Endothelial cell of umbilical vein (primary cell): ENCODE measurements at regions not wholly inside any gene's neighbourhood (a gene's known extent, or its start where the extent isn't known, plus 50 kb on each side); places are given as distances from the start of the nearest gene placed in this dataset.

Experiments
- BruUV-seq: library from RNA; stranded (reverse); fragments of 400-500 nt; replicated peaks from 2 replicates; lab custom pipeline; 2021; lab: Mats Ljungman, UMichigan
- CTCF ChIA-PET: fragments of 300-600, 350-600 bp; sonication (Branson Sonifier 250); formaldehyde crosslinking; loops from one replicate; lab custom pipeline; 2021; ENCODE audit warnings: antibody characterized with exemption, inconsistent platforms; lab: Charles Lee
- POLR2A ChIA-PET: fragments of 300-600, 350-600 bp; sonication (Branson Sonifier 250); formaldehyde crosslinking; loops from one replicate; lab custom pipeline; 2021; ENCODE audit warnings: antibody characterized with exemption, inconsistent platforms; lab: Charles Lee
- DNase-seq: peaks from one replicate; pipeline ENCODE4 v3.0.0-alpha.2; 2011; ENCODE audit warnings: low read depth, low spot score
- FAIRE-seq: peaks from 2 replicates; lab custom pipeline; 2011; peaks lifted over from hg19 to GRCh38; lab: Jason Lieb, UNC
- H2AFZ ChIP-seq: 2 replicates; pipeline ENCODE4 v1.6.0; 2012; ENCODE audit warnings: low read depth, low read length, control low read depth, inconsistent platforms
- H3K27ac ChIP-seq: 2 replicates; pipeline ENCODE4 v1.5.1; 2011; ENCODE audit warnings: low read depth, mild to moderate bottlenecking, control low read depth, low read length, moderate library complexity; ENCODE audit not compliant: insufficient read depth
- H3K27me3 ChIP-seq, 2 experiments: 2 replicates each; pipeline versions ENCODE4 v1.6.0 to v1.6.1; 2011; ENCODE audit warnings: low read length in 2 of 2, mixed read lengths in 1 of 2; ENCODE audit not compliant: control insufficient read depth in 2 of 2, insufficient read depth in 2 of 2
- H3K36me3 ChIP-seq, 2 experiments: 2 replicates in 1 of 2; 3 replicates in 1 of 2; pipeline ENCODE4 v1.5.1; 2011; ENCODE audit warnings: low read length in 2 of 2, mild to moderate bottlenecking in 1 of 2, moderate library complexity in 1 of 2; ENCODE audit not compliant: control insufficient read depth in 2 of 2, insufficient read depth in 2 of 2; ENCODE audit errors: extremely low read depth in 1 of 2
- H3K4me1 ChIP-seq: 3 replicates; pipeline ENCODE4 v1.5.1; 2011; ENCODE audit warnings: mild to moderate bottlenecking, low read length; ENCODE audit not compliant: control insufficient read depth, insufficient read depth; ENCODE audit errors: extremely low read depth
- H3K4me2 ChIP-seq: 2 replicates; pipeline ENCODE4 v1.6.1; 2011; ENCODE audit warnings: low read length, control low read depth, mixed read lengths; ENCODE audit not compliant: insufficient read depth
- H3K4me3 ChIP-seq, 3 experiments: fragments of 200-600 bp in 1 of 3; sonication (generic), shearing (Covaris generic) in 1 of 3; replicated peaks in 1 of 3; 2 replicates each; pipeline ENCODE4 v1.5.1; 2011 to 2016; ENCODE audit warnings: control low read depth in 3 of 3, low read length in 3 of 3, mild to moderate bottlenecking in 2 of 3, inconsistent platforms in 1 of 3, low read depth in 1 of 3, moderate library complexity in 1 of 3; ENCODE audit not compliant: insufficient read depth in 1 of 3
- H3K79me2 ChIP-seq: 2 replicates; pipeline ENCODE4 v1.6.0; 2012; ENCODE audit warnings: low read length, inconsistent platforms; ENCODE audit not compliant: control insufficient read depth, insufficient read depth
- H3K9ac ChIP-seq: replicated peaks from 2 replicates; pipeline ENCODE3; 2011; ENCODE audit warnings: low read length, control low read depth; ENCODE audit not compliant: insufficient read depth; ENCODE audit errors: extremely low read depth
- H3K9me1 ChIP-seq: replicated peaks from 3 replicates; pipeline ENCODE4 v1.6.0; 2011; ENCODE audit warnings: mild to moderate bottlenecking, low read length; ENCODE audit not compliant: control insufficient read depth, insufficient read depth; ENCODE audit errors: extremely low read depth
- H3K9me3 ChIP-seq: replicated peaks from 2 replicates; pipeline ENCODE4 v1.5.1; 2012; ENCODE audit warnings: low read length, inconsistent platforms; ENCODE audit not compliant: control insufficient read depth, insufficient read depth
- H4K20me1 ChIP-seq: replicated peaks from 2 replicates; pipeline ENCODE3; 2011; ENCODE audit warnings: mild to moderate bottlenecking, low read length; ENCODE audit not compliant: control insufficient read depth, insufficient read depth; ENCODE audit errors: extremely low read depth
- CTCF ChIP-seq, 2 donors: IDR thresholded peaks; 1 replicate in 1 of 2; 2 replicates in 1 of 2; pipeline ENCODE4 v1.5.1; 2011; ENCODE audit warnings: low read length in 2 of 2, mild to moderate bottlenecking in 2 of 2, moderate library complexity in 2 of 2, control low read depth in 1 of 2, inconsistent platforms in 1 of 2, low read depth in 1 of 2; ENCODE audit not compliant: insufficient read depth in 1 of 2; ENCODE audit errors: extremely low read depth in 1 of 2
- EZH2 ChIP-seq: IDR thresholded peaks from 2 replicates; pipeline ENCODE4 v1.6.1; 2012; ENCODE audit warnings: borderline replicate concordance, low read depth, mild to moderate bottlenecking, moderate library complexity, low read length, inconsistent platforms; ENCODE audit not compliant: severe bottlenecking
- FOS ChIP-seq: IDR thresholded peaks from 2 replicates; pipeline ENCODE4 v1.6.1; 2011; ENCODE audit warnings: mild to moderate bottlenecking, low read length, moderate library complexity, borderline replicate concordance; ENCODE audit not compliant: insufficient read depth
- GATA2 ChIP-seq: IDR thresholded peaks from 2 replicates; pipeline ENCODE4 v1.7.0; 2011; ENCODE audit warnings: low read depth, mild to moderate bottlenecking, moderate library complexity, mixed read lengths, low read length; ENCODE audit not compliant: insufficient read length, insufficient read depth
- JUN ChIP-seq: IDR thresholded peaks from 2 replicates; pipeline ENCODE4 v1.6.1; 2011; ENCODE audit warnings: borderline replicate concordance, low read depth; ENCODE audit not compliant: insufficient read length, insufficient read depth
- MAX ChIP-seq: IDR thresholded peaks from 2 replicates; pipeline ENCODE4 v1.6.1; 2011; ENCODE audit not compliant: insufficient read depth, insufficient read length
- MYC ChIP-seq: IDR thresholded peaks from one replicate; pipeline ENCODE4 v1.6.1; 2011; ENCODE audit warnings: mild to moderate bottlenecking, low read depth, low read length
- POLR2A ChIP-seq: IDR thresholded peaks from 2 replicates; pipeline ENCODE4 v1.6.1; 2012; ENCODE audit warnings: low read depth, mild to moderate bottlenecking, control low read depth, low read length
- POLR2AphosphoS5 ChIP-seq: IDR thresholded peaks from 2 replicates; pipeline ENCODE4 v1.6.1; 2012; ENCODE audit warnings: low read depth, mild to moderate bottlenecking, control low read depth, low read length, moderate library complexity; ENCODE audit not compliant: insufficient read depth
- dilution Hi-C: fragments of 300-500 bp; cut with MboI; formaldehyde crosslinking; loops from one replicate; pipeline ENCODE4 v1.15.0; 2019; ENCODE audit warnings: low sequenced_read_pairs; ENCODE audit not compliant: extremely low pct_ligation_motif_present
- intact Hi-C: fragments of 100-400 bp; cut with micrococcal nuclease; formaldehyde crosslinking; loops from one replicate; pipeline ENCODE4 v1.10.0; 2022

- Histone ChIP-seq H3K9ac (no peak overlapping the region), H4K20me1 (no peaks in the 10 kb centered on the region), H3K4me3 (no peak overlapping the region), H3K79me2 (no peaks in the 10 kb centered on the region), H3K4me1 (peaks cover 21% of the 10 kb centered on the region), H2AFZ (no peak overlapping the region), H3K9me1 (no peaks in the 10 kb centered on the region), H3K36me3 (no peaks in the 10 kb centered on the region), H3K27ac (no peak overlapping the region), H3K4me2 (no peak overlapping the region), H3K27me3 (no peaks in the 10 kb centered on the region), H3K9me3 (no peaks in the 10 kb centered on the region)
- TF ChIP-seq MAX, result no peak
- TF ChIP-seq POLR2AphosphoS5, result no peak
- no peak for TF ChIP-seq FOS
- TF ChIP-seq EZH2, result no peak
- TF ChIP-seq CTCF (IDR thresholded peaks at IDR 0.05; ENCODE audit: extremely low read depth in 1 of 2, insufficient read depth in 1 of 2, low read depth in 1 of 2, low read length in 2 of 2), result no peak
- no peak for TF ChIP-seq JUN
- no peak for TF ChIP-seq MYC
- no peak for TF ChIP-seq POLR2A
- no peak for TF ChIP-seq GATA2
- no peak for DNase-seq
- BruUV-seq, result no TSS peak
- CTCF ChIA-PET, result interaction anchor here (0.9 to 1.1 kb wide), 2 partner anchors 11 to 528 kb away, joined by 3 to 4 read pairs; no protein-coding TSS in a partner anchor
- FAIRE-seq, result no peak
- dilution Hi-C loops (no loop called here), intact Hi-C loops (loop anchor here (1.0 kb wide), 1 partner anchor 16 kb away; no protein-coding TSS in a partner anchor)
- POLR2A ChIA-PET, result interaction anchor here (0.6 kb wide), 1 partner anchor 67 kb away, joined by 3 read pairs; no protein-coding TSS in a partner anchor
Observed at GRCh38 chr22:27207266-27207665, 549.9 kb downstream of the MIAT start.
